ENCODE measurements at regions not wholly inside any gene's neighbourhood (a gene's known extent, or its start where the extent isn't known, plus 50 kb on each side); places are given as distances from the start of the nearest gene placed in this dataset.
"Not testable (repeated sequence)": the region's sequence is repeated elsewhere in the genome, so short reads cannot be mapped to it uniquely, and the experiment has no call there.

DNA sequence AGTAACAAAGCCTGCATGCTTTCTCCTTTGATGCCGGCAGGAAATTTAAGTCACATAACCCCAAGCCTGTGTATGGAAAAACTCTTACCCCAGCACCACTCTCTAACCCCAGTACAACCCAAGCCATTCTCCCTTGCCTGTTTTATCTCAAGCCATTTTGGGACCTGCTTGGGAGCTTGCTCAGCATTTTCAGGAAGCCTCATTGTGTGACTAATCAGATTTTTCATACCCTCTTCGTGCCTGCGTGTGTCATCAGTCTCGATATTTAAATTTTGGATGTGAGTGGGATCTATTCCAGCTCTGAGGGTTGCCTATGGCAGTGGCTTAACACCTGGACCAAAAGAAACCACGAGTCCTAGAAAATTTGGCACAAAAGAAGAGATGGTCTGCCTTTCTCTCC, 426.2 kb downstream of the SQOR start:
- no peak for DNase-seq (ENCODE audit: low read depth, low spot score)
- H3K27ac ChIP-seq: no peak overlapping the region

DNA sequence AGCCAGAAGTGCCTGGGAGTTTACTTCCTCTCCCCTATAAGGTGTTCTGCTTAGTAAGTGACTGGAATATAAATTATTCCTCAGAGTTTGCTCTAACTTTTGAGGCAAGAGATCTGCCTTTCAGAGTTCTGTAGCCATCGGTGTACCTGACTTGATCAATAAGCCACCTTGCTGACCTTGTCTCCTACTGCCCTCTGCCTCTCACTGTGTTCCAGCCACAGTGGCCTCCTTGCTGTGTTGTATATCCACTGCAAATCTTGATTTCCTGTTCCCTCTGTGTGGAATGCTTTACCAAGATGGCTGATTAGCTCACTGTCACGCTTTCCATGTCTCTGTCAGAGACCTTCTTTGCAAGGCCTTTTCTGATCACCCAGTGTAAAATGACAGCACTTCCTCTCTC, 442.4 kb downstream of the SQOR start:
- no peak overlapping the region for H3K27ac ChIP-seq
- no peak for DNase-seq (ENCODE audit: low read depth, low spot score)

DNA sequence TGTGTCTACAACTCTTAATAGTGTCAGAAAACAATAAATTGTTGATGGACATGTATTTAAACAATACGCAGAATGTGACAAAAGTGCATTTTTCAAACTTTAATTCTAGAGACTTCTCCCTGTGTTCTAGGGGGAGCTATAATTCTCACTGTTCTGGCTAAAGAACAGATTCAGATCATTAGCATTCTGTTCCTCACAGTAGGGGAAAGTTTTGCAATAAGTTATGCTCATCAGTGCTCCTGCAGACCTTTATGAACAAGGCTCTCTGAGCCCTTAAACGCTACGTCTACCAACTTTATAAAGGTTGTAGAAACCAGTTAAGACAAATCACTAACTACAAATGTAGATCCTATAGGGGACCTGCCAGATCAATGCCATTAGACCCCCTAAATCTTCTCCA, 444.2 kb downstream of the SQOR start:
- DNase-seq (ENCODE audit: low read depth, low spot score): no peak
- H3K27ac ChIP-seq: no peak overlapping the region

DNA sequence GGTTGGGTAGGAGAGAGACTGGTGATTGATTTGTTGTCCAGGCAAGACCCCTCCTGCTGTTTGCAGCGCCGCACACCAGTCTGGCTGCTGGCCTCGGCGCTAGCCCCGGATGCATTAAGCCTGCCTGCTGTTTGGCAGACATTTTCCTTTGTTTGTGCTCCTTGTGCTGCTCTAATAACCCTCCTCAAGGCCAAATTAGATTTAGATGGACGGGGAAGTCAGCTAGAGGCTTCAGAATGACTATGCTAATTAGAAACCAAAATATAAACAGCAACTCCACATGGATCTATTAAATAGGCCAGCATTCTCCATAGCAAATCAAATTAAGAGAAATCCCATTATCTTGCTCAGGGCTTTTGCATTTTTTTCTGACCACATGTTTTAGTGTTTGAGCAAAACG, 445.2 kb downstream of the SQOR start:
- no peak for DNase-seq (ENCODE audit: low read depth, low spot score)

DNA sequence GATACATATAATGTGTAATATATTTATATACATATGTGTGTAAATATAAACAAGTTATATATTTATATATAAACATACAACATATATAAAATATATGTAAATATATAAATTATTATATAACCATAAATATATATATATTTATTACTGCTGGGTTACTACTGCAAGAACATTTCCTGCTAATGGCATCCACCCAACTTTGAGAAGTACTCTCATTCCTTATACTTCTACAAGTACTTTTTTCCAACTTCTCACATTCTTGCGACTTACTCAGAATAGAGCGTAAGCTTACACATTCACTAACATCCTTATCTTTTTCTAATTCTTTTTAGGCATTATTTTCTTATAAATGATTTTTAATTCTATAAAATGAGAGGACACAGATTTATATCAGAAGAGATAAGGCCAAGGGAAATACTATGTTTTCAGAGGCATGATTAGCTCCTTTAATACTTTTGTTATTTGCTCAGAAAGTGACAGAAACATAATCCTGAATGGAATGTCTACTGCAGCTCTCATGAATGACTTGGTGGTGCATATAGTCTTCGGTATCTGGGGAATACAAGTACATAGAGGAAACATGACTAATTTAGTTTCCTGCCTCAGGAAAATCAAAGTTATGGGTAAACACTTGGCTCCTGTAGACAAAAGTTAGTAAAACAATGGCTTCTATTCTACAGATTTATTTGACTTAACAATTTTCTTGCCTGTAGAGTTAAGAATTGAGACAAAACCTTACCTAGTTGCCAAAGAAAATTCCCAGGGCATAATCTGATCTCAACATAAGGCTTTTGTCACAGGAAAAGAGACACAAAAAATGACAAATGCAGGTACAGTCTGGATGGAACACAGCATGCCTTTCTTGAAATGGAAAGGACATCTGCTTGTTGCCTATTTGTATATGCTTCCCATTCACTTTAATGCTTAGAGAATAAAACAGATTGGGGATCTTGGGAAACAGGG, 453.9 kb downstream of the SQOR start:
- DNase-seq (ENCODE audit: low read depth, low spot score): no peak
- H3K27ac ChIP-seq: no peak overlapping the region

More for the DNA sequence above, 445.2 kb downstream of the SQOR start:
- no peak overlapping the region for H3K27ac ChIP-seq

DNA sequence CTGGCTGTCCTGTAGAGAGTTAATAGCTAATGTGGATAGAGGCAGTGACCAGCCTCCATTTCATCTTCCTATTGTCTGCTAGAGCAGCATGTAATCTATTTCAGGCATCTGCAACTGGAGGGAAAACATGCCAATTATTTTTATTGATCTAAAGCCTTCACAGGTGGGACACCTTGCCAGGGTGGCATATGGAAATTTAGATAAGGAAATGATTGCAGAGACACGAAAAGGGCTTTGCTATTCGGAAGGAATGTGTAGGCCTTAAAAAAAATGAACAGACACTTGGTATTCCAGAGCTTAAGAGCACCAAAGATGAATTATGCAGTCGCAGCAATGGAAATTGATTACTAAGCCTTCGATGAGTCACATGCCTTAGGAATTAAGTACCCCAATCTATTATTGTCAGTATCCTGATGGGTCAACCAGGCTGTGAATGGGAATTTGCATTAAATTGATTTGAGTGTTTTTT, 454.7 kb downstream of the SQOR start:
- no peak overlapping the region for H3K27ac ChIP-seq
- DNase-seq (ENCODE audit: low read depth, low spot score): no peak

DNA sequence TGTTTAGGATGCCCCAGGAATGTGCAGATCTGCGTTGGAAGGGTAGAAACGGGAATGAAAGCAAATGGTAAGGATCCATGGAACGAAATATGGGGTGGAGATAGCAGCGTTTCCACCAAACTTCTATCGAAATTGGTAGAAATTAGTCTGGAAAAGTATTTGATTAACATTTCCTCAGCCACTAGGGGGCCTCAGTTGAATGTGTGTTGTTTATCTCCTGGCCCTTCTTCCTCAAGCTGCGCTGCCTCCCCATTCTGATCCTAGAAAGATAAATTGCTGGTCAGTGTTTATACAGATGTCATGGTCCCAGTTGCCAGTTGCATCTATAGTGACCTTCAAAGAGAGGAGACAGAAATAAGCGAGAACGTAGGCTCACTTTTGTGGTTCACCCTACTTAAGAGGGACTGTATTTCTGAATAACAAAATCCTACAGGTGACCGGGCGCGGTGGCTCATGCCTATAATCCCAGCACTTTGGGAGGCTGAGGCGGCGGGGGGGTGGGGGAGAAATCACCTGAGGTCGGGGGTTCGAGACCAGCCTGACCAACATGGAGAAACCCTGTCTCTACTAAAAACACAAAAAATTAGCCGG, 457.1 kb downstream of the SQOR start:
- H3K27ac ChIP-seq: no peak overlapping the region
- DNase-seq (ENCODE audit: low read depth, low spot score): no peak

DNA sequence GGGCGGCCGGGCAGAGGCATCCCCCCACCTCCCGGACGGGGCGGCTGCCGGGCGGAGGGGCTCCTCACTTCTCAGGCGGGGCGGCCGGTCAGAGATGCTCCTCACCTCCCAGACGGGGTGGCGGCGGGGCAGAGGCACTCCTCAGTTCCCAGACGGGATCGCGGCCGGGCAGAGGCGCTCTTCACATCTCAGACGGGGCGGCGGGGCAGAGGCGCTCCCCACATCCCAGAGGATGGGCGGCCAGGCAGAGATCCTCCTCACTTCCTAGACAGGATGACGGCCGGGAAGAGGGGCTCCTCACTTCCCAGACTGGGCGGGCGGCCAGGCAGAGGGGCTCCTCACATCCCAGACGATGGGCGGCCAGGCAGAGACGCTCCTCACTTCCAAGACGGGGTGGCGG, 463.2 kb downstream of the SQOR start:
- not testable (repeated sequence) for DNase-seq (ENCODE audit: low read depth, low spot score); H3K27ac ChIP-seq

DNA sequence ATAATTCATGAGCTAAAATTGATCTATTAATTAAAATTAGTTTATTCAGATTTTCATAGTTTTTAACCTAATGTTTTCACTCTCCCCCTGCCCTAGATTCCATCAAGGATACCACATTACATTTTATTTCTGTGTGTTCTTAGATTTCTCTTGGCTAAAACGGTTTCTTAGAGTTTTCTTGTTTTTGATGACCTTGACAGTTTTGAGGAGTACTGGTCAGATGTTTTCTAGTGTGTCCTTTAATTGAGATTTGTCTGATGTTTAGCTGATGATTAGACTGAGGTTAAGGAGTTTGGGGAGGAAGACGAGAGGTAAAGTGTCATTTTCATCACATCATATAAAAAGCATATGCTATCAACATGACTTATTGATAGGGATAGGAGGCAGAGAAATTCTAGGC, 475.9 kb downstream of the SQOR start:
- no peak overlapping the region for H3K27ac ChIP-seq
- no peak for DNase-seq (ENCODE audit: low read depth, low spot score)

DNA sequence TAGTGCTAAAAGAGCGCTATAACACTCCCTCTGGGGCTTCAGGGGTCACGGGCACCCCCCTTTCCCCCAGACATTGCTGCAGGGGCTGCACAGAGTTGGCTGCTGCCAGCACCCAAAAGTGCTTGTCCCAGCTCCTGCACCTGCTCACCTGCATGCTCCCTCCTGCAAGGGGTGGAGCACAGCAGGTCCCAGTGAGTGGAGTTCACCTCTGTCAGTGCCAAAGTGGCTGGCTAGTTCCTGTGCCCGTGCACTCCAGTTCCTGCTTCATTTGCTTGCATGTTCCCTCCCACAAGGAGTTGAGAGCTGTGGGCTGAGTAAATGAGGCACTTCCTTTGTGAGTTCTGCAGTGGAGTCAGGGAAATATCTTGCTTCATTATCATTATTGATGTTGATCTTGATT, 476.9 kb downstream of the SQOR start:
- DNase-seq (ENCODE audit: low read depth, low spot score): no peak
- H3K27ac ChIP-seq: no peak overlapping the region

DNA sequence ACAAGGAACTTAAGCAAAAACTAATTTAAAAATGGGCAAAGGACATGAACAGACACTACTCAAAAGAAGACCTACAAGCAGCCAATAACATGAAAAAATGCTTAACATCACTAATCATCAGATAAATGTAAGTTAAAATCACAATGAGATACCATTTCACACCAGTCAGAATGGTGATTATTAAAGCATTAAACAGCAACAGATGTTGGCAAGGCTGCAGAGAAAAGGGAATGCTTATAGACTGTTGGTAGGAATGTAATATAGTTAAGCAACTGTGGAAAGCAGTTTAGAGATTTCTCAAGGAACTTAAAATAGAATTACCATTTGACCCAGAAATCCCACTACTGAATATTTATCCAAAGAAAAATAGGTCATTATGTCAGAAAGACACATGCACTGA, 482.2 kb downstream of the SQOR start:
- DNase-seq (ENCODE audit: low read depth, low spot score): no peak

DNA sequence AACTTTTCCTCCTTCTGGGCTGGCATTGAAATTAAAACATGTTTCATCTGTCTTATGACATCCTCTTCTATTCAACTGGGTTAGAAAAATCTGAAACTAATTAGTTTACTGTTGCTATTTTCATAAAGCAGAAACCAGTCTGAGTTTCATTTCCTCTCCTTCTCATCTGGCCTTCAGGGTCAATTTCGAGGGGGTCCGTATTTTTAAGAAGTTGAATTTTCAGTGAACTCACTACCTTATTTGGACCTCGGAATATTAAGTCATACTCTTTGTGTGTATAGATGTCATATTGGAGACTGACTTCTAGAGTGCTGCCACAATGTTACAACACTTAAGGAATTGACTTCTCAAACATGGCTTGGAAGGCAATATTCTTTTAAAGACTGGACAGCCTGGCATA, 485.9 kb downstream of the SQOR start:
- no peak for DNase-seq (ENCODE audit: low read depth, low spot score)
- H3K27ac ChIP-seq: no peak overlapping the region

More for the DNA sequence above, 482.2 kb downstream of the SQOR start:
- no peak overlapping the region for H3K27ac ChIP-seq

DNA sequence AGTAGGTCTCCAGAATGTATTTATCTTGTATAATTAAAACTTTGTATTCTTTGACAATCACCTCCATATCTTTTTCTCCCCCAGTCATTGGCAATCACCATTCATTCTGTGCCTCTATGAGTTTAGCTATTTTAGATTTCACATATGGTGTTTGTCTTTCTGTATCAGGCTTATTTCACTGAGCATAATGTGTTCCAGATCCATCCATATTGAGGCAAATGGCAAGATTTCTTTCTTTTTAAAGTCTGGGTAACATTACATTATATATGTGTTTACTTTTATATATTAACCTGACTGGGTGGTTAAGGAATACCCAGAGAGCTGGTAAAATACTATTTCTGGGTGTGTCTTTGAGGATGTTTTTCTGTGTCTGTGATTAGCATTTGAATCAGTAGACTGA, 486.6 kb downstream of the SQOR start:
- no peak overlapping the region for H3K27ac ChIP-seq
- DNase-seq (ENCODE audit: low read depth, low spot score): no peak

DNA sequence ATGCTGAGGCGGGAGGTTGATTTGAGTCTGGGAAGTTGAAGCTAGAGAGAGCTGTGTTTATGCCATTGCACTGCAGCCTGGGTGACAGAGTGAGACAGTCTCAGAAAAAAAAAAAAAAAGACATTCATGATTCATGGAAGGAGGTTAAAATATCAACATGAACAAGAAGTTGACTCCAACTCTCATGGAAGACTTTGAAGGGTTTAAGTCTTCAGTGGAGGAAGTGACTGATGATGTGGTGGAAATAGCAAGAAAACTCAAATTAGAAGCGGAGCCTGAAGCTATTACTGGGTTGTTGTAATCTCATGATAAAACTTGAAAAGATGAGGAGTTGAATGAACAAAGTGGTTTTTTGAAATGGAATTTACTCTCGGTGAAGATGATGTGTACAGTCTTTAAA, 491.8 kb downstream of the SQOR start:
- no peak overlapping the region for H3K27ac ChIP-seq
- DNase-seq (ENCODE audit: low read depth, low spot score): peak; percentile 27

DNA sequence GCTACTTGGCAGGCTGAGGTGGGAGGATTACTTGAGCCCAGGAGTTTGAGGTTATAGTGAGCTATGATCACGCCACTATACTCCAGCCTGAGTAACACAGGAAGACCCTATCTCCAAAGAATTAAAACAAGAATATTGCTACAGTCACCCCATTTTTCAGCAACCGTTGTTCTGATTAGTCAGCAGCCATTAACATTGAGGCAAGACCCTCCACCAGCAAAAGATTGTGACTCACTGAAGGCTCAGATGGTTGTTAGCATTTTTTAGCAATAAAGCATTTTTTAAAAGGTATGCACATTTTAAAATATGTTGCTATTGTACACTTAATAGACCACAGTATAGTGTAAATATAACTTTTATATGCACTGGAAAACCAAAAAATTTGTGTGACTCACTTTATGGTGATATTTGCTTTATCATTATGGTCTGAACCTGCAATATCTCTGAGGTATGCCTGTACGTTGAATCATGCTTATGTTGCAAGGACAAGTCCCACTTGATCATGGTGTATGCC, 492.6 kb downstream of the SQOR start:
- peak; percentile 16 for DNase-seq (ENCODE audit: low read depth, low spot score)
- no peak overlapping the region for H3K27ac ChIP-seq

DNA sequence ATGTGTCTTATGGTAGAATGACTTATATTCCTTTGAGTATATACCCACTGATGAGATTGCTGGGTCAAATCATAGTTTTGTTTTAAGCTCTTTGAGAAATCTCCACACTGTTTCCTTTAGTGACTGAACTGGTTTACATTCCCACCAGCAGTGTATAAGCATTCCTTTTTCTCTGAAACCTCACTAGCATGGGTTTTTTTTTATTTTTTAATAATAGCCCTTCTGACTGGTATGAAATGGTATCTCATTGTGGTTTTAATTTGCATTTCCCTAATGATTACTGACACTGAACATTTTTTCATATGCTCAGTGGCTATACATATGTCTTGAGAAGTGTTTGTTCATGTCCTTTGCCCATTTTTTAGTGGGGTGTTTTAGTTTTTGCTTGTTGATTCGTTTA, 494.3 kb downstream of the SQOR start:
- DNase-seq (ENCODE audit: low read depth, low spot score): no peak
- H3K27ac ChIP-seq: no peak overlapping the region

DNA sequence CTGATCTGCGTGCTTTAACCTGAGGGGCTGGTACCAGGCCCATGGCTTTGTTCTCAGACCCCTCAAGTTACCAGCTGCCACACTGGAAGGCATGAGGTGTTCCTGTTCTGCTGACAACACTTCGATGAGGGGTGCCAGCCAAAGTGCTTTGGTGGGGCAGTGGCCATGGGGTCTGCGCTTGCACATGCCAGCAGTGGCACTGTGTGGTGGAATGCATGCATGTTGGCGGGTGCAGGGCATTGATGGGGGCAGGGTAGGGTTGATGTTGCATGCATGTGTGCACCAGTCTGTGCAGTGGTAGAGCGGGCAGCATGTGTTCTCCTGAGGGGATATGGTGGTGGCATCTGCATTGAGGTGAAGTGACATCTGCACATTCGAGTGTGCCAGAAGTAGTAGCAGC, 497.0 kb downstream of the SQOR start:
- H3K27ac ChIP-seq: no peak overlapping the region
- DNase-seq (ENCODE audit: low read depth, low spot score): no peak

DNA sequence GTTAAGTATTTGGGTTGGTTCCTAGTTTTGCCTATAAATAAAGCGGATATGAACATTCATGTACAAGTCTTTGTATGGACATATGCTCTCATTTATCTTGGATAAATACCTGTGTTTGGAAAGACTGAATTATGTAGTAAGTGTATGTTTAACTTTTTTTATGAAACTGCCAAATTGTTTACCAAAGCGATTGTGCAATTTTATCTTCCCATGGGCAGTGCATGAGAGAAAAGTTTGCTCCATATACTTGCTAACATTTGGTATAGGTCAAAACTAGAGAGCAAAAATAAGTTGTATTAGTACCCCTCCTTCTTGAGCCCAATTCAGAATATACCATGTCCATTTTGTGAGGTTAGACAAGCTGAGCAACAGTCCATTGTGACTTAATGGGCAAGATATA, 502.6 kb downstream of the SQOR start:
- no peak overlapping the region for H3K27ac ChIP-seq
- no peak for DNase-seq (ENCODE audit: low read depth, low spot score)

DNA sequence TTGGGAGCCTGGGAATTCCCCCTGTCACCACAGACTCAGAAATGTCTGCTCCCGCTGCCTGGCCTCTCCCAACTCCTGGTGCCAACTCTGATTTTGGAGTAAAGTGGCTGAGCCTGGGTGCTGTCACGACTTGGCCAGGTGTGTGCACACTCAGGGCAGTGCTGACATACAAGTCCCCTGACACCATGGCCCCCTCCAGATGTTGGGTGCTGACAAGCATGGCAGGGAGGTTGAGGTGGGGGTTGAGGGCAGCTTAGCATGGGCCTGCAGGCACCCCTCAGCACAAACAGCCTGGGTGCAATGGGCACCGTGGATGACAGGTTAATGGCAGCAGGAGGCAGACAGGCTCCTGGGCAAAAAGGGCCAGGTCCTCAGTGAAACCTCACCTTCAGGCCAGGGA, 511.2 kb downstream of the SQOR start:
- DNase-seq (ENCODE audit: low read depth, low spot score): no peak
- H3K27ac ChIP-seq: no peak overlapping the region

DNA sequence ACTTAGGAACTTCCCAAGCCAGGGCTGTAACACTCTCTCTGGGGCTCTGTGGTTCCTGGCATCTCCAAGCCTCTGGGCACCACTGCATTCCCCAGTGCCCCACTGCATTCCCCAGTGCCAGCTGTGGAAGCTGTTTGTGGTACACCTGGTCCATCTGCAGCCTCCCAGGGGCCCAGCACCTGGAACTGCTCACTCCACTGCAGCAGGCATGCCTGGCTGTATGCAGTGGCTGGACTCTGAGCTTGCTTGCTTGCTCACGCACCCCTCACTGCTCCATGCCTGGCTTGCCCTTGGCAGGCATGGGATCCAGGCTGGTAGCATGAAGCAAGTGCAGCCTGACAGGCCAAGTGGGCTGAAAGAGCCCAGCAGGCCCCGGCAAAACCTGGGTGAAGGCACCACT, 512.1 kb downstream of the SQOR start:
- H3K27ac ChIP-seq: no peak overlapping the region
- no peak for DNase-seq (ENCODE audit: low read depth, low spot score)

DNA sequence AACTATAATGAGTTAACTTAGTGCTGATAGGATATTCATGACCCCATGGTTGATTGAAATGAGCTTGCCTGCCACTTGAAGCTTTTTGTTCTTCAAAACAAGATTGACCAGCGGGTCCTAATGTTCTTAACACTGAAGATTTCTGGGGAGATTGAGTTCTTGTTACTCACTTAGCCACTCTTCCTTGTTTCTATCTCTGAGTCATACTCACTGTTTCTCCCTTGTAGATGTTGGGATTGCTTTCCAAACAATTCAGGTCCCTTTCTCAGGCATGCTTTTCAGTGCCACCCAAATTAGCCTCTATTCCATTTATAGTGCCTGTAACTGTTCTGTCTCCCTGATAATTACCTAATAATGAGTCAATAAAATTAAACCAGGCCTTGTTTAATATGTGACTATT, 517.0 kb downstream of the SQOR start:
- H3K27ac ChIP-seq: no peak overlapping the region
- no peak for DNase-seq (ENCODE audit: low read depth, low spot score)

DNA sequence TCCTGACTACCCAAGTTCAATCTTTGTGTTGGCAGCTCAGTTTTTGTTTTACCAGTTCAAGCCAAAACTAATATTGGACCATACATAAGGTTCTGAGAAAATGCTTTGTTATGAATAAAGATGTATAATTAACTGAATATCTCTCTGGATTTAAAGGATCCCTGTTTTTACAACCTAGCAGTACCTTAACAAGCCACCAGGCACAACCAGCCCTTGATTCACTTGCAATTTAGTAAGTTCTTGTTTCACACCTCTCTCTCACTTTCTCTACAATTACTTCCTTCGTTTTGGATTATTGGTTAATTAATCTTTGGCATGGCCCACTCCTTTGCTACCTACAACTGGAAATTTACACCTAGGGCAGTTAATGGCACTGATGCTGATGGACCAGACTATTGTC, 531.9 kb downstream of the SQOR start:
- DNase-seq (ENCODE audit: low read depth, low spot score): no peak
- H3K27ac ChIP-seq: no peak overlapping the region

Measured in epithelial cell of prostate (primary cell).